ENCODE measurements at regions not wholly inside any gene's neighbourhood (a gene's known extent, or its start where the extent isn't known, plus 50 kb on each side); places are given as distances from the start of the nearest gene placed in this dataset.

DNA sequence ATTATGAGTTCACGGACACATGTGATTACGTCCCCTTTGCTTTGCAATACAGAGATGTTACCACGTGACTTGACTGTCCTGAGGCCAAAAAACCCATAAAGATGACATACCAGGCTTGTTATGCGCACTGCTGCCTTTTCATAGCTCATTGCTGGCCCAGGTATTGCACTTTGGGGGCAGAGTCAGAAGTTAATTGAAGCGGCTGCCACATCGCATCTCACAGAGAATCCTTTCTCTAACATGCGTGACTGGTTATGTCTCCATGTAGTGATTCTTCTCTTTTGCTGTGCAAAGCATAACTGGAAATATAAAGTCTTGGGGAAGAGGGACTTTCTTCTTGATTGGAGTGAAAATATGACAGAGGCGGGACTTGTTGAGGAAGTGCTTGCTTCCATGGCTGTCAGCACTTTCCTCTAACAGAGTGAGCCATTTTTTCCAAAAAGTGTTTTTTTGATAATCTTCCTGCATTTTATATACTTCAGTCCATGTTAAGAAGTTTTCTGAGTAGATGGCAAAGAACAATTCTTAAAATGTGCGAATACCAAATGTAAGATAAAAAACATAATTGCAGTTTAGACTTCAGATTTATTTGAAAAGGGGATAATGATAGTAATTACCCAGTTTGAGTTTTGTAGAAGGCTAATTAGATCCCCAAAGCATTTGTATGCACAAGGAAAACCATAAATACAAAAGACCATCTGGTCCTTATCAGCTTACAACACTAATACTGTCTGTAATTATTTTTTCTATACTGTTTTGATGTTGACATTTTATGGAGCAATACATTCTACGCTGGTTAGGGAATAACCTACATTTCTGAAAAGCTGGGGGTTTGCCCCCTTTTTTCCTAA is 324.6 kb upstream of the MTNR1B start:
- Histone ChIP-seq H2AFZ (ENCODE audit: control insufficient read depth, low read length) (no peak overlapping the region), H3K79me2 (ENCODE audit: control insufficient read depth, insufficient read depth, low read length) (no peaks in the 10 kb centered on the region), H3K9me1 (ENCODE audit: control insufficient read depth, extremely low read depth, insufficient read depth, low read length) (no peaks in the 10 kb centered on the region), H3K36me3 (ENCODE audit: control insufficient read depth in 2 of 2, extremely low read depth in 1 of 2, insufficient read depth in 2 of 2, low read length in 2 of 2) (no peaks in the 10 kb centered on the region), H3K27me3 (ENCODE audit: control insufficient read depth, extremely low read depth, insufficient read depth, low read length) (no peaks in the 10 kb centered on the region), H3K4me3 (ENCODE audit: control insufficient read depth in 2 of 3, extremely low read depth in 1 of 3, insufficient read depth in 2 of 3, low read depth in 1 of 3, low read length in 3 of 3) (no peak overlapping the region), H3K4me1 (ENCODE audit: control insufficient read depth, extremely low read depth, insufficient read depth, low read length) (no peaks in the 10 kb centered on the region), H3K9ac (ENCODE audit: control insufficient read depth, extremely low read depth, insufficient read depth, low read length) (no peak overlapping the region), H3K9me3 (ENCODE audit: control insufficient read depth, low read depth, low read length) (no peaks in the 10 kb centered on the region), H4K20me1 (ENCODE audit: control insufficient read depth, extremely low read depth, insufficient read depth, low read length) (no peaks in the 10 kb centered on the region), H3K4me2 (ENCODE audit: control insufficient read depth, extremely low read depth, insufficient read depth, low read depth, low read length) (no peak overlapping the region), H3K27ac (ENCODE audit: control insufficient read depth, insufficient read depth, low read length) (no peak overlapping the region)
- no peak for TF ChIP-seq CTCF (optimal IDR thresholded peaks at IDR 0.05 in 1 of 3, IDR thresholded peaks at IDR 0.05 in 1 of 3, conservative IDR thresholded peaks at IDR 0.05 in 1 of 3; ENCODE audit: extremely low read depth in 1 of 3, insufficient read depth in 2 of 3, low read length in 3 of 3)
- TF ChIP-seq EZH2 (IDR thresholded peaks at IDR 0.05; ENCODE audit: low read length): no peak
- dilution Hi-C loops (cut with MboI; ENCODE audit: extremely low pct_ligation_motif_present, low sequenced_read_pairs): no loop called here
- DNase-seq (ENCODE audit: low read depth, low spot score) (no peak), FAIRE-seq (no peak)

DNA sequence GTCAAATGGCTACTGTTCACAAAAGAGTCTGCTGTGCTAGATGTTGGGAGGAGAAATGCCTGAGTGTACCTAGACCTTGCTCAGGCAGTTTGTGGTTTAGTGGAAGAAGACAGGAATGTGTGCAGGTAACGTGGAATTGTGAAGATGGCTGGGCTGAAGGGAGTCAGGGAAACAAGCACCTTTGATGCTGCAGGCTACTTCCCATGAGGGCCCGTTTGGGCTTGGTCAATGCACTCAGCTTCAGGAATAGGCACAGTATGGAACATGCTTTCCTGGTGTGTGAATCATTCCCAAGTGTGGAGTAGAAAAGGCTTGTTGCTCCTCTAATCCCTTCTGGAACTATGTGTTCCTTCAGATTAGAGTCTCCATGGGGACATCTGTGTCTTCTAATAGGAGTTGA is 318.3 kb upstream of the MTNR1B start:
- H3K9ac ChIP-seq (ENCODE audit: control insufficient read depth, extremely low read depth, insufficient read depth, low read length): no peak overlapping the region
- H3K4me1 ChIP-seq (ENCODE audit: control insufficient read depth, extremely low read depth, insufficient read depth, low read length): peaks cover 3% of the 10 kb centered on the region
- H3K27me3 ChIP-seq (ENCODE audit: control insufficient read depth, extremely low read depth, insufficient read depth, low read length): no peaks in the 10 kb centered on the region
- no peak overlapping the region for H3K4me3 ChIP-seq (ENCODE audit: control insufficient read depth in 2 of 3, extremely low read depth in 1 of 3, insufficient read depth in 2 of 3, low read depth in 1 of 3, low read length in 3 of 3)
- H3K9me3 ChIP-seq (ENCODE audit: control insufficient read depth, low read depth, low read length): no peaks in the 10 kb centered on the region
- H3K79me2 ChIP-seq (ENCODE audit: control insufficient read depth, insufficient read depth, low read length): no peaks in the 10 kb centered on the region
- H2AFZ ChIP-seq (ENCODE audit: control insufficient read depth, low read length): no peak overlapping the region
- no peak overlapping the region for H3K27ac ChIP-seq (ENCODE audit: control insufficient read depth, insufficient read depth, low read length)
- H3K4me2 ChIP-seq (ENCODE audit: control insufficient read depth, extremely low read depth, insufficient read depth, low read depth, low read length): no peak overlapping the region
- H4K20me1 ChIP-seq (ENCODE audit: control insufficient read depth, extremely low read depth, insufficient read depth, low read length): no peaks in the 10 kb centered on the region
- H3K36me3 ChIP-seq (ENCODE audit: control insufficient read depth in 2 of 2, extremely low read depth in 1 of 2, insufficient read depth in 2 of 2, low read length in 2 of 2): no peaks in the 10 kb centered on the region
- no peak for FAIRE-seq
- H3K9me1 ChIP-seq (ENCODE audit: control insufficient read depth, extremely low read depth, insufficient read depth, low read length): no peaks in the 10 kb centered on the region
- dilution Hi-C loops (cut with MboI; ENCODE audit: extremely low pct_ligation_motif_present, low sequenced_read_pairs): no loop called here
- TF ChIP-seq EZH2 (IDR thresholded peaks at IDR 0.05; ENCODE audit: low read length): no peak
- TF ChIP-seq CTCF (optimal IDR thresholded peaks at IDR 0.05 in 1 of 3, IDR thresholded peaks at IDR 0.05 in 1 of 3, conservative IDR thresholded peaks at IDR 0.05 in 1 of 3; ENCODE audit: extremely low read depth in 1 of 3, insufficient read depth in 2 of 3, low read length in 3 of 3): no peak
- peak; percentile 19 for DNase-seq (ENCODE audit: low read depth, low spot score)

Measured in keratinocyte (primary cell).